HepG2 (cell line): ENCODE measurements at regions not wholly inside any gene's neighbourhood (a gene's known extent, or its start where the extent isn't known, plus 50 kb on each side); places are given as distances from the start of the nearest gene placed in this dataset.

Experiments used
- BCL3 ChIP-seq: sonication (generic); formaldehyde crosslinking; IDR thresholded peaks from 2 replicates; pipeline ENCODE4 v1.5.1; 2020; ENCODE audit warnings: mild to moderate bottlenecking, missing genetic modification reagents, moderate library complexity
- EHMT2 ChIP-seq: fragments of 200-600 bp; sonication (generic); IDR thresholded peaks from 2 replicates; pipeline ENCODE4 v1.7.0; 2017; ENCODE audit warnings: antibody characterized with exemption, low read depth, low read length, borderline replicate concordance
- ELF1 ChIP-seq: sonication (generic); formaldehyde crosslinking; IDR thresholded peaks from 2 replicates; pipeline ENCODE4 v1.4.0; 2020; ENCODE audit warnings: missing genetic modification reagents
- FOSL2 ChIP-seq: sonication (generic); formaldehyde crosslinking; IDR thresholded peaks from 2 replicates; pipeline ENCODE4 v1.4.0; 2020; ENCODE audit warnings: missing genetic modification reagents
- FOXO1 ChIP-seq: sonication (generic); formaldehyde crosslinking; IDR thresholded peaks from 2 replicates; pipeline ENCODE4 v1.4.0; 2020; ENCODE audit warnings: missing genetic modification reagents
- GMEB2 ChIP-seq: IDR thresholded peaks from 2 replicates; pipeline ENCODE4 v1.6.1; 2016; ENCODE audit warnings: missing biosample characterization, missing genetic modification reagents, low read depth
- HNF4A ChIP-seq: sonication (generic); formaldehyde crosslinking; IDR thresholded peaks from 2 replicates; pipeline ENCODE4 v1.4.0; 2020; ENCODE audit warnings: missing genetic modification reagents
- HNRNPL ChIP-seq: fragments of 200-400 bp; formaldehyde crosslinking; IDR thresholded peaks from 2 replicates; pipeline ENCODE4 v1.6.1; 2017; ENCODE audit warnings: mild to moderate bottlenecking, low read depth, low read length
- HOXD1 ChIP-seq: sonication (generic); formaldehyde crosslinking; IDR thresholded peaks from 2 replicates; pipeline ENCODE4 v1.5.0; 2020; ENCODE audit warnings: missing genetic modification reagents
- IKZF5 ChIP-seq: IDR thresholded peaks from 2 replicates; pipeline ENCODE4 v1.6.1; 2018; ENCODE audit warnings: missing genetic modification reagents, mild to moderate bottlenecking, missing compliant biosample characterization
- KDM6A ChIP-seq: IDR thresholded peaks from 2 replicates; pipeline ENCODE4 v1.6.1; 2016; ENCODE audit warnings: low read depth
- MAFK ChIP-seq, 2 experiments: IDR thresholded peaks in 1 of 2; conservative IDR thresholded peaks in 1 of 2; 2 replicates each; pipeline ENCODE4 v1.6.1; 2011; ENCODE audit warnings: improper control_type of control experiment in 2 of 2, low read length in 2 of 2
- MEIS2 ChIP-seq: sonication (generic); formaldehyde crosslinking; IDR thresholded peaks from 2 replicates; pipeline ENCODE4 v1.9.0; 2021; ENCODE audit warnings: mild to moderate bottlenecking, missing genetic modification reagents
- MIER3 ChIP-seq: IDR thresholded peaks from 2 replicates; pipeline ENCODE4 v1.6.1; 2016; ENCODE audit warnings: missing compliant biosample characterization, borderline replicate concordance
- NCOA5 ChIP-seq: sonication (generic); formaldehyde crosslinking; IDR thresholded peaks from 2 replicates; pipeline ENCODE4 v1.4.0; 2020; ENCODE audit warnings: missing genetic modification reagents
- NR2F2 ChIP-seq: IDR thresholded peaks from 2 replicates; pipeline ENCODE4 v1.6.1; 2012; ENCODE audit warnings: low read depth, inconsistent platforms, borderline replicate concordance
- TCF7 ChIP-seq: sonication (generic); IDR thresholded peaks from 2 replicates; pipeline ENCODE4 v1.6.1; 2016; ENCODE audit warnings: antibody characterized with exemption, low read depth
- TIGD3 ChIP-seq: sonication (generic); formaldehyde crosslinking; IDR thresholded peaks from 2 replicates; pipeline ENCODE4 v1.5.1; 2020; ENCODE audit warnings: mild to moderate bottlenecking, missing genetic modification reagents, borderline replicate concordance
- ZBTB34 ChIP-seq: sonication (generic); formaldehyde crosslinking; IDR thresholded peaks from 2 replicates; pipeline ENCODE4 v1.8.0; 2022; ENCODE audit warnings: mild to moderate bottlenecking, missing genetic modification reagents
- ZKSCAN5 ChIP-seq: sonication (generic); formaldehyde crosslinking; IDR thresholded peaks from 2 replicates; pipeline ENCODE4 v1.5.1; 2020; ENCODE audit warnings: mild to moderate bottlenecking, missing genetic modification reagents
- ZMAT3 ChIP-seq: sonication (generic); formaldehyde crosslinking; conservative IDR thresholded peaks from 2 replicates; pipeline ENCODE4 v1.7.0; 2021; ENCODE audit warnings: missing genetic modification reagents
- ZNF12 ChIP-seq: sonication (generic); formaldehyde crosslinking; IDR thresholded peaks from 2 replicates; pipeline ENCODE4 v1.5.0; 2020; ENCODE audit warnings: missing genetic modification reagents
- ZNF207 ChIP-seq: fragments of 450-650 bp; IDR thresholded peaks from 2 replicates; pipeline ENCODE4 v1.6.1; 2016; ENCODE audit warnings: antibody characterized with exemption, borderline replicate concordance
- ZNF337 ChIP-seq: sonication (generic); formaldehyde crosslinking; IDR thresholded peaks from 2 replicates; pipeline ENCODE4 v1.5.1; 2020; ENCODE audit warnings: missing genetic modification reagents, low read depth, mild to moderate bottlenecking, borderline replicate concordance
- ZNF34 ChIP-seq: sonication (generic); formaldehyde crosslinking; IDR thresholded peaks from 2 replicates; pipeline ENCODE4 v1.4.0; 2020; ENCODE audit warnings: mild to moderate bottlenecking, missing genetic modification reagents, borderline replicate concordance
- ZNF883 ChIP-seq: sonication (generic); formaldehyde crosslinking; IDR thresholded peaks from 2 replicates; pipeline ENCODE4 v1.5.1; 2020; ENCODE audit warnings: mild to moderate bottlenecking, missing genetic modification reagents; ENCODE audit errors: not compliant biosample characterization

- TF ChIP-seq ZNF34 (CRISPR knock-in tag), result no peak
- no peak for TF ChIP-seq BCL3 (CRISPR knock-in tag)
- no peak for TF ChIP-seq ZNF883 (CRISPR knock-in tag)
- TF ChIP-seq ZNF12 (CRISPR knock-in tag), result no peak
- no peak for TF ChIP-seq ZNF337 (CRISPR knock-in tag)
- peak; percentile 86 for TF ChIP-seq FOSL2 (CRISPR knock-in tag)
- no peak for TF ChIP-seq ZNF207
- TF ChIP-seq TIGD3 (CRISPR knock-in tag), result no peak
- TF ChIP-seq GMEB2, result no peak
- TF ChIP-seq ZMAT3 (CRISPR knock-in tag), result 0 out of 2 replicates have a peak, but pooled peaks have one; percentile 37
- no peak for TF ChIP-seq HNRNPL
- TF ChIP-seq EHMT2, result no peak; the same call in 1 of the 2 replicates
- no peak for TF ChIP-seq HOXD1
- no peak for TF ChIP-seq MEIS2 (CRISPR knock-in tag)
- TF ChIP-seq HNF4A, result peak; percentile 68
- TF ChIP-seq NCOA5, result no peak
- TF ChIP-seq KDM6A (CRISPR knock-in tag), result peak; percentile 38; the same call in 1 of the 2 replicates
- no peak for TF ChIP-seq ELF1 (CRISPR knock-in tag)
- peak; percentile 83 for TF ChIP-seq TCF7
- TF ChIP-seq MIER3, result 0 out of 2 replicates have a peak, but pooled peaks have one; percentile 16
- peak; percentile 58; the same call in 1 of the 2 replicates for TF ChIP-seq FOXO1 (CRISPR knock-in tag)
- TF ChIP-seq IKZF5, result peak; percentile 54; the same call in 1 of the 2 replicates
- no peak for TF ChIP-seq ZKSCAN5
- peak; percentile 63 for TF ChIP-seq NR2F2
- TF ChIP-seq ZBTB34, result no peak
- TF ChIP-seq MAFK (conservative IDR thresholded peaks at IDR 0.05 in 1 of 2, IDR thresholded peaks at IDR 0.05 in 1 of 2; ENCODE audit: low read length in 2 of 2), result 0 out of 4 replicates have a peak, but pooled peaks of 1 of the 2 experiments have one; percentile 7
These were observed 511.9 kb downstream of the GBE1 start (continued) for GRCh38 chr3:81249540-81250029.
